PC-3 (cell line): ENCODE measurements at regions not wholly inside any gene's neighbourhood (a gene's known extent, or its start where the extent isn't known, plus 50 kb on each side); places are given as distances from the start of the nearest gene placed in this dataset.

Experiments
- ATAC-seq: fragments of 200-7000 bp; cut with Tn5 transposase; 2 replicates; pipeline ENCODE4 v1.9.1; 2020; ENCODE audit warnings: mild to moderate bottlenecking, moderate library complexity
- BruUV-seq: library from RNA; stranded (reverse); fragments of 400-500 nt; replicated peaks from 2 replicates; lab custom pipeline; 2021; lab: Mats Ljungman, UMichigan
- CTCF ChIA-PET: fragments of 300-600 bp; sonication (Branson Sonifier 250); formaldehyde crosslinking; loops from one replicate; lab custom pipeline; 2022; ENCODE audit warnings: antibody characterized with exemption; lab: Charles Lee
- POLR2A ChIA-PET: fragments of 300-600 bp; sonication (Branson Sonifier 250); formaldehyde crosslinking; loops from one replicate; lab custom pipeline; 2022; ENCODE audit warnings: antibody characterized with exemption; ENCODE audit not compliant: unreplicated experiment; lab: Charles Lee
- DNase-seq: peaks from one replicate; pipeline ENCODE4 v3.0.0-alpha.2; 2015
- H2AFZ ChIP-seq: fragments of 300-600 bp; sonication (generic); 2 replicates; pipeline ENCODE4 v1.6.0; 2016; ENCODE audit warnings: antibody characterized with exemption, low read length
- H3F3A ChIP-seq: fragments of 300-600 bp; sonication (generic); one replicate; pipeline ENCODE4 v1.6.0; 2017; ENCODE audit warnings: antibody characterized with exemption, low read length, control low read depth, mild to moderate bottlenecking; ENCODE audit not compliant: unreplicated experiment
- H3K27ac ChIP-seq: fragments of 300-600 bp; sonication (generic); 2 replicates; pipeline ENCODE4 v1.5.1; 2016; ENCODE audit warnings: mild to moderate bottlenecking, low read length
- H3K27me3 ChIP-seq: fragments of 300-600 bp; sonication (generic); 2 replicates; pipeline ENCODE4 v1.6.1; 2016; ENCODE audit warnings: low read length, mixed read lengths
- H3K36me3 ChIP-seq: fragments of 300-600 bp; sonication (generic); 2 replicates; pipeline ENCODE4 v1.6.1; 2016; ENCODE audit warnings: low read depth, mixed run types, low read length, mixed read lengths
- H3K4me1 ChIP-seq: fragments of 300-600 bp; sonication (generic); 2 replicates; pipeline ENCODE4 v1.5.1; 2016; ENCODE audit warnings: low read length; ENCODE audit not compliant: insufficient read depth
- H3K4me2 ChIP-seq: fragments of 300-600 bp; sonication (generic); 2 replicates; pipeline ENCODE4 v1.6.0; 2016; ENCODE audit warnings: low read length
- H3K4me3 ChIP-seq: fragments of 300-600 bp; sonication (generic); 2 replicates; pipeline ENCODE4 v1.5.1; 2016; ENCODE audit warnings: mild to moderate bottlenecking, low read length, mixed read lengths
- H3K79me2 ChIP-seq: fragments of 300-600 bp; sonication (generic); 2 replicates; pipeline ENCODE4 v1.6.1; 2017; ENCODE audit warnings: low read length, mixed read lengths
- H3K9ac ChIP-seq: fragments of 300-600 bp; sonication (generic); 2 replicates; pipeline ENCODE4 v1.6.0; 2016; ENCODE audit warnings: mild to moderate bottlenecking, low read length
- H3K9me2 ChIP-seq: fragments of 300-600 bp; sonication (generic); replicated peaks from 2 replicates; pipeline ENCODE4 v1.6.1; 2016; ENCODE audit warnings: mixed run types, low read length, mixed read lengths
- H3K9me3 ChIP-seq: fragments of 300-600 bp; sonication (generic); 2 replicates; pipeline ENCODE4 v1.6.1; 2016; ENCODE audit warnings: low read length, mixed read lengths
- H4K20me1 ChIP-seq: fragments of 300-600 bp; sonication (generic); 2 replicates; pipeline ENCODE4 v1.6.1; 2016; ENCODE audit warnings: low read length, mixed read lengths
- EZH2 ChIP-seq: fragments of 300-600 bp; sonication (generic); IDR thresholded peaks from one replicate; pipeline ENCODE4 v1.6.1; 2017; ENCODE audit warnings: antibody characterized with exemption, mild to moderate bottlenecking, low read length; ENCODE audit not compliant: unreplicated experiment
- EZH2phosphoT487 ChIP-seq: fragments of 300-600 bp; sonication (generic); IDR thresholded peaks from 2 replicates; pipeline ENCODE4 v1.6.1; 2018; ENCODE audit warnings: mild to moderate bottlenecking, antibody characterized with exemption, low read length, borderline replicate concordance
- intact Hi-C: fragments of 100-400 bp; cut with micrococcal nuclease; formaldehyde crosslinking; loops from 2 replicates; pipeline ENCODE4 v1.9.0; 2023
- microRNA-seq: library from miRNA; unstranded; fragments of <30 nt; microRNA quantifications from one replicate; pipeline ENCODE4 v1.1.0, GENCODE V29; 2020; ENCODE audit not compliant: unreplicated experiment
- TF ChIP-seq, protein P1 (sequence below): fragments of 300-600 bp; sonication (generic); conservative IDR thresholded peaks from 2 replicates; pipeline ENCODE4 v1.5.1; 2017; ENCODE audit warnings: antibody characterized with exemption, low read depth, mild to moderate bottlenecking, low read length

DNA sequence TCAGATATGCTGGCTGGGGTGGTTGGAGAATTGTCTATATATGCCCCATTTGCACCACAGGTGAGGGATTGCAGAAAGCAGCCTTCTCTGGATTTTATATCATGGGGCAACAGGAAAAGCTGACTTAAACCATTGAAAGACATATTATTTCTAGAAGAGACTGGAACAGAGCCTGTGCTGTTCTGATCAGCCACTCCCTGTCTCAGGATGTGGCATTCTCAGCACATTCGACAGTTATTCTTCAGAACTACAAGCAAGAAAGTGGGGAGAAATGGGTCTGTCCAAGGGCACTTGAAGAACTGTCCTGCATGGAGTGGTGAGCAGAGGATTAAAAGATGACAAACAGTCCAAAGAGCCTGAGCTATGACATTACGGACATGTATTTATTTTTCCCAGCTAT is 67.8 kb upstream of the EPHA5 start:
- Histone ChIP-seq H2AFZ (no peak overlapping the region), H3K27ac (no peak overlapping the region), H3K4me2 (no peak overlapping the region), H3K9me3 (no peaks in the 10 kb centered on the region), H4K20me1 (no peaks in the 10 kb centered on the region), H3K9ac (no peak overlapping the region), H3K36me3 (no peaks in the 10 kb centered on the region), H3K27me3 (no peaks in the 10 kb centered on the region), H3K4me1 (no peaks in the 10 kb centered on the region), H3K79me2 (no peaks in the 10 kb centered on the region), H3K9me2 (no peaks in the 10 kb centered on the region), H3F3A (no peaks in the 10 kb centered on the region), H3K4me3 (no peak overlapping the region)
- ChIA-PET CTCF (no interaction called here), POLR2A (no interaction called here)
- no TSS peak for BruUV-seq
- TF ChIP-seq, protein P1, sequence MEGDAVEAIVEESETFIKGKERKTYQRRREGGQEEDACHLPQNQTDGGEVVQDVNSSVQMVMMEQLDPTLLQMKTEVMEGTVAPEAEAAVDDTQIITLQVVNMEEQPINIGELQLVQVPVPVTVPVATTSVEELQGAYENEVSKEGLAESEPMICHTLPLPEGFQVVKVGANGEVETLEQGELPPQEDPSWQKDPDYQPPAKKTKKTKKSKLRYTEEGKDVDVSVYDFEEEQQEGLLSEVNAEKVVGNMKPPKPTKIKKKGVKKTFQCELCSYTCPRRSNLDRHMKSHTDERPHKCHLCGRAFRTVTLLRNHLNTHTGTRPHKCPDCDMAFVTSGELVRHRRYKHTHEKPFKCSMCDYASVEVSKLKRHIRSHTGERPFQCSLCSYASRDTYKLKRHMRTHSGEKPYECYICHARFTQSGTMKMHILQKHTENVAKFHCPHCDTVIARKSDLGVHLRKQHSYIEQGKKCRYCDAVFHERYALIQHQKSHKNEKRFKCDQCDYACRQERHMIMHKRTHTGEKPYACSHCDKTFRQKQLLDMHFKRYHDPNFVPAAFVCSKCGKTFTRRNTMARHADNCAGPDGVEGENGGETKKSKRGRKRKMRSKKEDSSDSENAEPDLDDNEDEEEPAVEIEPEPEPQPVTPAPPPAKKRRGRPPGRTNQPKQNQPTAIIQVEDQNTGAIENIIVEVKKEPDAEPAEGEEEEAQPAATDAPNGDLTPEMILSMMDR, result no peak
- TF ChIP-seq EZH2 (no peak), EZH2phosphoT487 (no peak)
- intact Hi-C loops, result no loop called here
- DNase-seq, result no peak
- no peak for ATAC-seq

DNA sequence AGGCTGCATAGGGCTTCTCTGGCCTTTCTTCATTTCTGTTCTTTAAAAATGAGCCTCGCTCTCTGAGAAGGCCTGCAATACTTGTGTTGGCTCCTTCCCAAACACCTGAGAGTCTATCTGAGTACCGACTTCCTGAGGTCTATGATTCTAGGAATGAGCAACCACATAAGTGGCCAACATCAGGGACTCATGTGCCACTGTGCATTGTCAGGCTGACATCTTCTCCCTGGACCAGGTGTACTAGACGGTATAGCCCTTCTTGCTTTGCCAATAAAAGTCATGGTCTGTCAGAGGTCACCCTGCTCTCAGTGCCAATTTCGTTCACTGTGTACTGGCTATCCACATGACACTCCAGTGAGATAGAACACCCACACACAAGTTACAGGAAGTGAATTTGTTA is 67.4 kb upstream of the EPHA5 start:
- no peak overlapping the region for H3K4me3 ChIP-seq
- BruUV-seq, result no TSS peak
- ATAC-seq (no peak), DNase-seq (no peak)
- H2AFZ ChIP-seq, result no peak overlapping the region
- H3K9me3 ChIP-seq, result no peaks in the 10 kb centered on the region
- TF ChIP-seq EZH2 (no peak), EZH2phosphoT487 (no peak)
- TF ChIP-seq, protein P1, result no peak
- no peaks in the 10 kb centered on the region for H3K4me1 ChIP-seq
- intact Hi-C loops, result no loop called here
- H3K79me2 ChIP-seq, result no peaks in the 10 kb centered on the region
- ChIA-PET CTCF (no interaction called here), POLR2A (no interaction called here)
- no peaks in the 10 kb centered on the region for H4K20me1 ChIP-seq
- H3K9ac ChIP-seq, result no peak overlapping the region
- no peak overlapping the region for H3K27ac ChIP-seq
- no peaks in the 10 kb centered on the region for H3K9me2 ChIP-seq
- no peak overlapping the region for H3K4me2 ChIP-seq
- no peaks in the 10 kb centered on the region for H3F3A ChIP-seq
- H3K36me3 ChIP-seq, result no peaks in the 10 kb centered on the region
- H3K27me3 ChIP-seq, result no peaks in the 10 kb centered on the region

DNA sequence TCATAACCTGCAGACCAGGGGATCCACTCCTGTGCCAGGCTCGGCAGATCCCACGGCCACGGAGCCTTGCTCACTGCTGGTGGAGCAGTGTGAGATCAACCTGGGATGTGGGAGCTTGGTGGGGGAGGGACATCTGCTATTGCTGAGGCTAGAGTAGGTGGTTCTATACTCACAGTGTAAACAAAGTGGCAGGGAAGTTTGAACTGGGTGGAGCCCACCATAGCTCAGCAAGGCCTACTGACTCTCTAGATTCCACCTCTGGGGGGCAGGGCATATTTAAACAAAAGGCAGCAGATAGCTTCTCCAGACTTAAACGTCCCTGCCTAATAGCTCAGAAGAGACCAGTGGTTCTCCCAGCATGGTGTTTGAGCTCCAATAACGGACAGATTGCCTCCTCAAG is 54.7 kb upstream of the EPHA5 start:
- no peak overlapping the region for H3K4me2 ChIP-seq
- H3K9ac ChIP-seq, result no peak overlapping the region
- no TSS peak for BruUV-seq
- H3K4me1 ChIP-seq, result peaks cover 3% of the 10 kb centered on the region; the same call in 1 of the 2 replicates
- no peaks in the 10 kb centered on the region for H4K20me1 ChIP-seq
- no peaks in the 10 kb centered on the region for H3F3A ChIP-seq
- H3K27ac ChIP-seq, result no peak overlapping the region
- no peaks in the 10 kb centered on the region for H3K36me3 ChIP-seq
- no peaks in the 10 kb centered on the region for H3K9me3 ChIP-seq
- ATAC-seq, result no peak
- intact Hi-C loops, result no loop called here
- POLR2A ChIA-PET, result no interaction called here
- H3K79me2 ChIP-seq, result no peaks in the 10 kb centered on the region
- H3K27me3 ChIP-seq, result no peaks in the 10 kb centered on the region
- H3K9me2 ChIP-seq, result no peaks in the 10 kb centered on the region
- CTCF ChIA-PET, result no interaction called here
- DNase-seq, result no peak
- TF ChIP-seq, protein P1, result no peak
- TF ChIP-seq EZH2phosphoT487, result no peak
- TF ChIP-seq EZH2, result no peak
- H3K4me3 ChIP-seq, result no peak overlapping the region
- H2AFZ ChIP-seq, result no peak overlapping the region

Small RNAs in the stretch of these regions (microRNA-seq; reads per million reads assigned to microRNA genes)
- gene MIR1269A, result 343 reads per million, percentile 76 among the genes with 10 or more reads in this experiment
